ENCODE measurements at regions not wholly inside any gene's neighbourhood (a gene's known extent, or its start where the extent isn't known, plus 50 kb on each side); places are given as distances from the start of the nearest gene placed in this dataset.
"Not testable (repeated sequence)": the region's sequence is repeated elsewhere in the genome, so short reads cannot be mapped to it uniquely, and the experiment has no call there.

- no peak for DNase-seq (ENCODE audit: unreplicated experiment)
- BruUV-seq (replicated peaks) = no TSS peak
- no peaks in the 10 kb centered on the region for H3K36me3 Mint-ChIP-seq (ENCODE audit: insufficient read depth, unreplicated experiment)
- CTCF ChIA-PET = no interaction called here
- no peaks in the 10 kb centered on the region for H3K9me3 Mint-ChIP-seq (ENCODE audit: unreplicated experiment)
- H3K4me1 Mint-ChIP-seq (ENCODE audit: insufficient read depth, unreplicated experiment) = no peaks in the 10 kb centered on the region
- no peak for TF ChIP-seq CTCF (IDR thresholded peaks at IDR 0.05; ENCODE audit: unreplicated experiment)
- intact Hi-C loops (cut with micrococcal nuclease) = no loop called here
- H3K27me3 Mint-ChIP-seq (ENCODE audit: insufficient read depth, unreplicated experiment) = no peaks in the 10 kb centered on the region
- no peak overlapping the region for H3K4me3 Mint-ChIP-seq (ENCODE audit: unreplicated experiment)
- H3K27ac Mint-ChIP-seq (ENCODE audit: low read depth, unreplicated experiment) = no peak overlapping the region
- POLR2A ChIA-PET = no interaction called here
Measured at GRCh38 chr12:126437934-126438333, 1372.7 kb downstream of the AACS start.

GRCh38 chr12:126443977-126444376, 1378.7 kb downstream of the AACS start:
- H3K36me3 Mint-ChIP-seq (ENCODE audit: insufficient read depth, unreplicated experiment) = no peaks in the 10 kb centered on the region
- no peak overlapping the region for H3K27ac Mint-ChIP-seq (ENCODE audit: low read depth, unreplicated experiment)
- CTCF ChIA-PET = no interaction called here

GRCh38 chr12:126447346-126447745, 1382.1 kb downstream of the AACS start:
- H3K4me1 Mint-ChIP-seq (ENCODE audit: insufficient read depth, unreplicated experiment) = no peaks in the 10 kb centered on the region
- DNase-seq (ENCODE audit: unreplicated experiment) = no peak
- H3K27me3 Mint-ChIP-seq (ENCODE audit: insufficient read depth, unreplicated experiment) = no peaks in the 10 kb centered on the region
- CTCF ChIA-PET = no interaction called here
- no peak for TF ChIP-seq CTCF (IDR thresholded peaks at IDR 0.05; ENCODE audit: unreplicated experiment)
- H3K4me3 Mint-ChIP-seq (ENCODE audit: unreplicated experiment) = no peak overlapping the region
- POLR2A ChIA-PET = interaction anchor here (1.0 kb wide), 1 partner anchor 23 kb away, joined by 4 read pairs; no protein-coding TSS in a partner anchor
- no TSS peak for BruUV-seq (replicated peaks)
- no peak overlapping the region for H3K27ac Mint-ChIP-seq (ENCODE audit: low read depth, unreplicated experiment)
- intact Hi-C loops (cut with micrococcal nuclease) = no loop called here
- no peaks in the 10 kb centered on the region for H3K36me3 Mint-ChIP-seq (ENCODE audit: insufficient read depth, unreplicated experiment)
- peaks cover 8% of the 10 kb centered on the region for H3K9me3 Mint-ChIP-seq (ENCODE audit: unreplicated experiment)

More at GRCh38 chr12:126443977-126444376, 1378.7 kb downstream of the AACS start:
- Mint-ChIP-seq H3K9me3 (ENCODE audit: unreplicated experiment) (peaks cover 8% of the 10 kb centered on the region), H3K27me3 (ENCODE audit: insufficient read depth, unreplicated experiment) (no peaks in the 10 kb centered on the region), H3K4me1 (ENCODE audit: insufficient read depth, unreplicated experiment) (no peaks in the 10 kb centered on the region), H3K4me3 (ENCODE audit: unreplicated experiment) (no peak overlapping the region)
- TF ChIP-seq CTCF (IDR thresholded peaks at IDR 0.05; ENCODE audit: unreplicated experiment) = no peak
- POLR2A ChIA-PET = no interaction called here
- DNase-seq (ENCODE audit: unreplicated experiment) = no peak
- intact Hi-C loops (cut with micrococcal nuclease) = no loop called here
- BruUV-seq (replicated peaks) = no TSS peak

GRCh38 chr12:126451809-126452208, 1386.6 kb downstream of the AACS start:
- H3K27ac Mint-ChIP-seq (ENCODE audit: low read depth, unreplicated experiment) = no peak overlapping the region
- ChIA-PET CTCF (interaction anchor here (0.6 kb wide), 1 partner anchor 26 kb away, joined by 3 read pairs; no protein-coding TSS in a partner anchor), POLR2A (interaction anchor here (0.6 kb wide), 1 partner anchor 97 kb away, joined by 3 read pairs; no protein-coding TSS in a partner anchor)
- no peak overlapping the region for H3K4me3 Mint-ChIP-seq (ENCODE audit: unreplicated experiment)
- no peaks in the 10 kb centered on the region for H3K36me3 Mint-ChIP-seq (ENCODE audit: insufficient read depth, unreplicated experiment)
- H3K27me3 Mint-ChIP-seq (ENCODE audit: insufficient read depth, unreplicated experiment) = no peaks in the 10 kb centered on the region
- BruUV-seq (replicated peaks) = no TSS peak
- intact Hi-C loops (cut with micrococcal nuclease) = no loop called here
- no peak for DNase-seq (ENCODE audit: unreplicated experiment)
- H3K4me1 Mint-ChIP-seq (ENCODE audit: insufficient read depth, unreplicated experiment) = peaks cover 16% of the 10 kb centered on the region
- TF ChIP-seq CTCF (IDR thresholded peaks at IDR 0.05; ENCODE audit: unreplicated experiment) = no peak
- H3K9me3 Mint-ChIP-seq (ENCODE audit: unreplicated experiment) = peaks cover 8% of the 10 kb centered on the region

GRCh38 chr12:126452686-126453085, 1387.5 kb downstream of the AACS start:
- H3K36me3 Mint-ChIP-seq (ENCODE audit: insufficient read depth, unreplicated experiment); H3K27me3 Mint-ChIP-seq (ENCODE audit: insufficient read depth, unreplicated experiment); H3K27ac Mint-ChIP-seq (ENCODE audit: low read depth, unreplicated experiment); H3K9me3 Mint-ChIP-seq (ENCODE audit: unreplicated experiment); intact Hi-C loops (cut with micrococcal nuclease); DNase-seq (ENCODE audit: unreplicated experiment); BruUV-seq (replicated peaks); H3K4me3 Mint-ChIP-seq (ENCODE audit: unreplicated experiment): not testable (repeated sequence)
- H3K4me1 Mint-ChIP-seq (ENCODE audit: insufficient read depth, unreplicated experiment) = peaks cover 16% of the 10 kb centered on the region
- ChIA-PET POLR2A (interaction anchor here (0.6 kb wide), 1 partner anchor 12 kb away, joined by 3 read pairs; no protein-coding TSS in a partner anchor), CTCF (interaction anchor here (0.6 kb wide), 1 partner anchor 25 kb away, joined by 3 read pairs; no protein-coding TSS in a partner anchor)
